Endothelial cell of umbilical vein (primary cell): ENCODE measurements at regions not wholly inside any gene's neighbourhood (a gene's known extent, or its start where the extent isn't known, plus 50 kb on each side); places are given as distances from the start of the nearest gene placed in this dataset.

Source experiments
- BruUV-seq: library from RNA; stranded (reverse); fragments of 400-500 nt; replicated peaks from 2 replicates; lab custom pipeline; 2021; lab: Mats Ljungman, UMichigan
- CTCF ChIA-PET: fragments of 300-600, 350-600 bp; sonication (Branson Sonifier 250); formaldehyde crosslinking; loops from one replicate; lab custom pipeline; 2021; ENCODE audit warnings: antibody characterized with exemption, inconsistent platforms; lab: Charles Lee
- POLR2A ChIA-PET: fragments of 300-600, 350-600 bp; sonication (Branson Sonifier 250); formaldehyde crosslinking; loops from one replicate; lab custom pipeline; 2021; ENCODE audit warnings: antibody characterized with exemption, inconsistent platforms; lab: Charles Lee
- DNase-seq: peaks from one replicate; pipeline ENCODE4 v3.0.0-alpha.2; 2011; ENCODE audit warnings: low read depth, low spot score
- FAIRE-seq: peaks from 2 replicates; lab custom pipeline; 2011; peaks lifted over from hg19 to GRCh38; lab: Jason Lieb, UNC
- H2AFZ ChIP-seq: 2 replicates; pipeline ENCODE4 v1.6.0; 2012; ENCODE audit warnings: low read depth, low read length, control low read depth, inconsistent platforms
- H3K27ac ChIP-seq: 2 replicates; pipeline ENCODE4 v1.5.1; 2011; ENCODE audit warnings: low read depth, mild to moderate bottlenecking, control low read depth, low read length, moderate library complexity; ENCODE audit not compliant: insufficient read depth
- H3K27me3 ChIP-seq, 2 experiments: 2 replicates each; pipeline versions ENCODE4 v1.6.0 to v1.6.1; 2011; ENCODE audit warnings: low read length in 2 of 2, mixed read lengths in 1 of 2; ENCODE audit not compliant: control insufficient read depth in 2 of 2, insufficient read depth in 2 of 2
- H3K36me3 ChIP-seq, 2 experiments: 2 replicates in 1 of 2; 3 replicates in 1 of 2; pipeline ENCODE4 v1.5.1; 2011; ENCODE audit warnings: low read length in 2 of 2, mild to moderate bottlenecking in 1 of 2, moderate library complexity in 1 of 2; ENCODE audit not compliant: control insufficient read depth in 2 of 2, insufficient read depth in 2 of 2; ENCODE audit errors: extremely low read depth in 1 of 2
- H3K4me1 ChIP-seq: 3 replicates; pipeline ENCODE4 v1.5.1; 2011; ENCODE audit warnings: mild to moderate bottlenecking, low read length; ENCODE audit not compliant: control insufficient read depth, insufficient read depth; ENCODE audit errors: extremely low read depth
- H3K4me2 ChIP-seq: 2 replicates; pipeline ENCODE4 v1.6.1; 2011; ENCODE audit warnings: low read length, control low read depth, mixed read lengths; ENCODE audit not compliant: insufficient read depth
- H3K4me3 ChIP-seq, 3 experiments: fragments of 200-600 bp in 1 of 3; sonication (generic), shearing (Covaris generic) in 1 of 3; replicated peaks in 1 of 3; 2 replicates each; pipeline ENCODE4 v1.5.1; 2011 to 2016; ENCODE audit warnings: control low read depth in 3 of 3, low read length in 3 of 3, mild to moderate bottlenecking in 2 of 3, inconsistent platforms in 1 of 3, low read depth in 1 of 3, moderate library complexity in 1 of 3; ENCODE audit not compliant: insufficient read depth in 1 of 3
- H3K79me2 ChIP-seq: 2 replicates; pipeline ENCODE4 v1.6.0; 2012; ENCODE audit warnings: low read length, inconsistent platforms; ENCODE audit not compliant: control insufficient read depth, insufficient read depth
- H3K9ac ChIP-seq: replicated peaks from 2 replicates; pipeline ENCODE3; 2011; ENCODE audit warnings: low read length, control low read depth; ENCODE audit not compliant: insufficient read depth; ENCODE audit errors: extremely low read depth
- H3K9me1 ChIP-seq: replicated peaks from 3 replicates; pipeline ENCODE4 v1.6.0; 2011; ENCODE audit warnings: mild to moderate bottlenecking, low read length; ENCODE audit not compliant: control insufficient read depth, insufficient read depth; ENCODE audit errors: extremely low read depth
- H3K9me3 ChIP-seq: replicated peaks from 2 replicates; pipeline ENCODE4 v1.5.1; 2012; ENCODE audit warnings: low read length, inconsistent platforms; ENCODE audit not compliant: control insufficient read depth, insufficient read depth
- H4K20me1 ChIP-seq: replicated peaks from 2 replicates; pipeline ENCODE3; 2011; ENCODE audit warnings: mild to moderate bottlenecking, low read length; ENCODE audit not compliant: control insufficient read depth, insufficient read depth; ENCODE audit errors: extremely low read depth
- CTCF ChIP-seq, 2 donors: IDR thresholded peaks; 1 replicate in 1 of 2; 2 replicates in 1 of 2; pipeline ENCODE4 v1.5.1; 2011; ENCODE audit warnings: low read length in 2 of 2, mild to moderate bottlenecking in 2 of 2, moderate library complexity in 2 of 2, control low read depth in 1 of 2, inconsistent platforms in 1 of 2, low read depth in 1 of 2; ENCODE audit not compliant: insufficient read depth in 1 of 2; ENCODE audit errors: extremely low read depth in 1 of 2
- EZH2 ChIP-seq: IDR thresholded peaks from 2 replicates; pipeline ENCODE4 v1.6.1; 2012; ENCODE audit warnings: borderline replicate concordance, low read depth, mild to moderate bottlenecking, moderate library complexity, low read length, inconsistent platforms; ENCODE audit not compliant: severe bottlenecking
- JUN ChIP-seq: IDR thresholded peaks from 2 replicates; pipeline ENCODE4 v1.6.1; 2011; ENCODE audit warnings: borderline replicate concordance, low read depth; ENCODE audit not compliant: insufficient read length, insufficient read depth
- POLR2A ChIP-seq: IDR thresholded peaks from 2 replicates; pipeline ENCODE4 v1.6.1; 2012; ENCODE audit warnings: low read depth, mild to moderate bottlenecking, control low read depth, low read length
- POLR2AphosphoS5 ChIP-seq: IDR thresholded peaks from 2 replicates; pipeline ENCODE4 v1.6.1; 2012; ENCODE audit warnings: low read depth, mild to moderate bottlenecking, control low read depth, low read length, moderate library complexity; ENCODE audit not compliant: insufficient read depth
- dilution Hi-C: fragments of 300-500 bp; cut with MboI; formaldehyde crosslinking; loops from one replicate; pipeline ENCODE4 v1.15.0; 2019; ENCODE audit warnings: low sequenced_read_pairs; ENCODE audit not compliant: extremely low pct_ligation_motif_present
- intact Hi-C: fragments of 100-400 bp; cut with micrococcal nuclease; formaldehyde crosslinking; loops from one replicate; pipeline ENCODE4 v1.10.0; 2022

- POLR2A ChIA-PET, result no interaction called here
- Histone ChIP-seq H2AFZ (no peak overlapping the region), H3K27ac (no peak overlapping the region), H3K27me3 (no peaks in the 10 kb centered on the region), H3K4me1 (peaks cover 45% of the 10 kb centered on the region), H3K9ac (no peak overlapping the region), H3K79me2 (no peaks in the 10 kb centered on the region), H3K4me3 (no peak overlapping the region), H4K20me1 (no peaks in the 10 kb centered on the region), H3K4me2 (no peak overlapping the region), H3K36me3 (no peaks in the 10 kb centered on the region), H3K9me1 (no peaks in the 10 kb centered on the region), H3K9me3 (no peaks in the 10 kb centered on the region)
- TF ChIP-seq POLR2AphosphoS5, result no peak
- TF ChIP-seq JUN, result no peak
- TF ChIP-seq POLR2A, result no peak
- TF ChIP-seq CTCF (IDR thresholded peaks at IDR 0.05; ENCODE audit: extremely low read depth in 1 of 2, insufficient read depth in 1 of 2, low read depth in 1 of 2, low read length in 2 of 2), result no peak
- no peak for TF ChIP-seq EZH2
- dilution Hi-C loops, result no loop called here
- DNase-seq, result no peak
- CTCF ChIA-PET, result interaction anchor here (1.3 to 3.6 kb wide), 3 partner anchors 13 to 172 kb away, joined by 3 to 26 read pairs (median 18); no protein-coding TSS in a partner anchor
- BruUV-seq, result no TSS peak
- no peak for FAIRE-seq
- intact Hi-C loops, result loop anchor here (5.0 kb wide), 2 partner anchors 173 to 627 kb away; no protein-coding TSS in a partner anchor
Measured at GRCh38 chr18:60980422-60981005, 352.7 kb upstream of the CDH20 start.
